Ectodermal cell (in vitro differentiated cells): ENCODE measurements at regions not wholly inside any gene's neighbourhood (a gene's known extent, or its start where the extent isn't known, plus 50 kb on each side); places are given as distances from the start of the nearest gene placed in this dataset.

ENCODE experiments used
- H3K27ac ChIP-seq: 2 replicates; pipeline ENCODE4 v1.7.0; 2013; ENCODE audit warnings: mild to moderate bottlenecking, low read depth, low read length; ENCODE audit not compliant: insufficient read depth, poor library complexity, severe bottlenecking
- H3K27me3 ChIP-seq: 2 replicates; pipeline ENCODE4 v1.7.0; 2013; ENCODE audit warnings: mild to moderate bottlenecking, low read length; ENCODE audit not compliant: insufficient read depth, control insufficient read depth, poor library complexity, severe bottlenecking
- H3K36me3 ChIP-seq: one replicate; pipeline ENCODE4 v1.7.0; 2013; ENCODE audit warnings: low read length; ENCODE audit not compliant: control insufficient read depth, insufficient read depth
- H3K4me1 ChIP-seq: one replicate; pipeline ENCODE4 v1.7.0; 2013; ENCODE audit warnings: low read length; ENCODE audit not compliant: control insufficient read depth, insufficient read depth
- H3K4me3 ChIP-seq: 2 replicates; pipeline ENCODE4 v1.7.0; 2013; ENCODE audit warnings: low read depth, low read length, control low read depth; ENCODE audit not compliant: insufficient read depth
- H3K9me3 ChIP-seq: 2 replicates; pipeline ENCODE4 v1.7.0; 2013; ENCODE audit warnings: mild to moderate bottlenecking, low read length, moderate library complexity; ENCODE audit not compliant: control insufficient read depth
- WGBS, 2 experiments: methylation state at CpG; one replicate each; pipeline ENCODE4 v1.1.7; 2013; ENCODE audit warnings: missing lambda C conversion rate in 2 of 2; 5-methylcytosine and 5-hydroxymethylcytosine counted together

DNA sequence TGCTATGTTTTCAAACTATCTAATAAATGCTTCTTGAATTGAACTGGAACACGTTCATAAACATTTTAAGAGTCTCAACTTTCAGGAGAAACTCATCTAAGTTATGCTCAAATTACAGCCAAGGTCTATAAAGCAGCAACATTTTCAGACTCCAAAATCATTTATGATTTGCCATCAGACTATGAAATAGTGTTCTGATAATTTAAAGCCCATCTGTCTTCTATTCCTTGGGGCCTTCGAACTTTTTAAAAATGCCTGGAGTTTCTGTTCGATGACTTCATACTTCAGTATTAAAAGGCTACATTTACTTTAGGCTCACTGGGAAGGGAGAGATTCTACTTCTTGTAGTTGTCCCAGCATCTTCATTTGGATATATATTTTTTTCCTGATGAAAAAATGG, 73.6 kb upstream of the NXPH2 start:
- no peak overlapping the region for H3K4me3 ChIP-seq
- no peaks in the 10 kb centered on the region for H3K4me1 ChIP-seq
- 94 to 95% methylated on average over 3 of the region's 3 CpGs for WGBS, 2 experiments
- no peaks in the 10 kb centered on the region for H3K9me3 ChIP-seq
- H3K36me3 ChIP-seq, result no peaks in the 10 kb centered on the region
- no peaks in the 10 kb centered on the region for H3K27me3 ChIP-seq
- H3K27ac ChIP-seq, result no peak overlapping the region

DNA sequence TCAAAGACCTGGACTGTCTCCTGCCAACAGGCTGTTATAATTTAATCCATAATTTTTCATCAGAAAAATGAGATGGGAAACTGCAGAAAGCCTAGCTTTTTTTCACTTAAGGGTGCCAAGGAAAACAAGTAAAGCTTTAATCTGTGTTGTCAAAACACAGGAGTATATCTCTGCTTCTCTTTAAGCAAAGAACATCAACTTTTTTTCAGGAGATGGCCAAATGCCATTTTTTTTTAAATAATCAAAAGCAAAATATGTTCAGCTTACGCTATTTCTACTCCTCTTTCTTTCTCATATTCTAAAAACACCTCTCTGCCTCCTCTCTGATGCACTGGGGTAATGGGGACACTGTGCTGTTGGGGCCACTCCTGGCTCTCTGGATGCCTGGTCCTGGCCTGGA, 73.1 kb upstream of the NXPH2 start:
- no peaks in the 10 kb centered on the region for H3K9me3 ChIP-seq
- WGBS, 2 experiments, result 93 to 100% methylated on average over 1 of the region's 1 CpG
- H3K36me3 ChIP-seq, result no peaks in the 10 kb centered on the region
- no peaks in the 10 kb centered on the region for H3K27me3 ChIP-seq
- H3K27ac ChIP-seq, result no peak overlapping the region
- no peaks in the 10 kb centered on the region for H3K4me1 ChIP-seq
- no peak overlapping the region for H3K4me3 ChIP-seq

DNA sequence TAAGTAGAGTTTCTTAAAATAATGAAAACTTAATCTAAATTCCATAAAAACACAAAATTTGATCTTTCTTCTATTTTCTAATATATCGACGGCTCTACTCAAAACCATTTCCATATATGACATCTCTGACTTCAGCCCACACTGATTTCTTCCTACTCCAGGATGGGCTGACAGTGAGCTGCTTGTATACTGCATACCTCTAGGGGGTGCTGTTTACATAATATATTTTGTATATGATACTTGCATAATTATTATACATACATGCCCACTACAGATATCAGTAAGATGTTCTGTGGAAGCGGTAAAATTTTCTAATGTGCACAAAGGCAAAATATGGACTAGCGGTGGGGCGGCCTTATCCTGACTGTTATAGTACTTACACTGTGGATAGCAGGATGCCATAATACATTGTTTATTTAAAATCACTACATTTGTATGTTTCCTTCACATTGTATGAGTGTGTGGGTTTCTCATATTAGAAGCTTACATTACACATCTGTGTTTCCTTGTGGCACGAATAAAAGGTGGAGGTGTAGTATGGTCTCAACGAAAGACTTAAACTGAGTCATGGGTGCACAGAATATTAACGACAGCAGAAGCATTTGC, 66.1 kb upstream of the NXPH2 start:
- no peaks in the 10 kb centered on the region for H3K36me3 ChIP-seq
- no peaks in the 10 kb centered on the region for H3K27me3 ChIP-seq
- no peaks in the 10 kb centered on the region for H3K9me3 ChIP-seq
- no peak overlapping the region for H3K27ac ChIP-seq
- 81 to 88% methylated on average over 5 to 6 of the region's 8 CpGs for WGBS, 2 experiments
- H3K4me1 ChIP-seq, result no peaks in the 10 kb centered on the region
- H3K4me3 ChIP-seq, result no peak overlapping the region

DNA sequence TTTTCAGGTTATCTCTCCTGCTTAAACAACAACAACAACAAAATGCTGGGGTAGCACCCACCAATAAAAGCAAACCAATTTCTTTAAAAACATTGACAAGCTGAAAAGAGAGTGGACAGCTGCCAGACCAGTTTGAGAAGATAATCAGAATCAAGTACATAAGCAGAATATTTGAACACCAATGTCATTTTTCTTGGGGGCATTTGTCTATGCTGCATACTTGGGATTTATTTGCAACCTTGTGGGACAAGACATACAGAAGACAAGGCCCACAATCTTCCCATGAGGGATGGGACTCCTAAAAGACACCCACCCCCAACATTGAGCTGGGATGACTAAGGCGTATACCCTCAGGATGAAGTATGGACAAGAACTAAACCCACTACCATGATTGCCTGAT, 62.2 kb upstream of the NXPH2 start:
- Histone ChIP-seq H3K9me3 (no peaks in the 10 kb centered on the region), H3K4me1 (no peaks in the 10 kb centered on the region), H3K27ac (no peak overlapping the region), H3K36me3 (no peaks in the 10 kb centered on the region), H3K4me3 (no peak overlapping the region), H3K27me3 (no peaks in the 10 kb centered on the region)
- 89 to 93% methylated on average over 1 of the region's 1 CpG for WGBS, 2 experiments

DNA sequence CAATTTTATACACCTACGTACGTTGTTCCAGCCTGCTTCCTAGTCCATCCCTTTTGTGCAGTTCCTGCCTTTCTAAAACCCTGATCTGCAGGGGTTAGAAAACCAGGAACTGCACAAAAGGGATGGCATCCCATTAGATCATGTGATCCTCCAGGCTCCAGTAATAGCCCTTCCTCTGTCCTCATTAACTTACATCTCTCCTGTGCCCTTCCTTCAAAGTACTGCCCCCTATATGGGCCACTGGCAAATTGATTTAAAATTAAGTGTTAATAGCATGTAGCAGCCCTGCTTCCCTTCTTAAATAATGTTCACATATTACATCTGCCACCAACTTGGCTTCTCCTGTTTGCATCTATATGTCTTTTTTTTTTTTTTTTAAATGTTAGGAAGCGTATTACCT, 61.3 kb upstream of the NXPH2 start:
- Histone ChIP-seq H3K27me3 (no peaks in the 10 kb centered on the region), H3K27ac (no peak overlapping the region), H3K9me3 (no peaks in the 10 kb centered on the region), H3K4me3 (no peak overlapping the region), H3K36me3 (no peaks in the 10 kb centered on the region), H3K4me1 (no peaks in the 10 kb centered on the region)
- 89 to 98% methylated on average over 2 of the region's 3 CpGs for WGBS, 2 experiments

DNA sequence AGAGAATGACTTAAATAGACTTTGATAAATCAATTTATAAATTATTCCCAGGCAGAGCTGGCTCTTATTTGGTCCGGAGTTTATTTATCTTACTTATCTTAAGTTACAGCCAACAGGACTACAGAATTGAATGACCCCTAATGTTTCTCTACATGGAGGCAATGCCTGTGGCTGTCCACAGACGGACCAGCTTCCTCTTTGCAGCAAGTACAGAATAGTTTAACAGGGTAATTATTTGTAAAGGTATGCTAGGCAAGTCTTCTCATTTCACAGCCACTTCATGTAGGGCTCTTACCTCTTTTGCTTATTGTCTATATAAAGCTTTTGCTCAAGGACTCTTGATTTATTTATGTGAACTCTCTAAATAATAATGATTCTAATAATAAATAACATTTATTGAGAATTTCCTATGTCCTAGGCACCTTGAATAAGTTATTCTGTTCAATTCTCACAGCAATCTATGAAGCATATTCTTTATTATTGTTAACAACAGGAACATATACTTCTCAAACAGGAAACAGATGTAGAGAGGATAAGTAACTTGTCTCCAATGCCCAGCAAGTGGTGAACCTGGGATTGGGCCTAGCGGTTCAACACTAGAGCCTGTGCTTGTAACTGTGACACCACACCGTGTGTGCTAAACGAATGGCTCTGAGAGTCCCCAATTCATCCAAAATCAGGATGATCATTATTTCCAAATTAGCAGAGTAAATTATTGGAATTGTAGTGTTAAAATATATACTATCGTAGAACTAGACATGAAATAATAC, 58.8 kb upstream of the NXPH2 start:
- Histone ChIP-seq H3K4me3 (no peak overlapping the region), H3K27me3 (no peaks in the 10 kb centered on the region), H3K27ac (no peak overlapping the region), H3K4me1 (no peaks in the 10 kb centered on the region), H3K36me3 (no peaks in the 10 kb centered on the region), H3K9me3 (no peaks in the 10 kb centered on the region)
- WGBS, 2 experiments, result 85 to 89% methylated on average over 5 to 6 of the region's 6 CpGs

DNA sequence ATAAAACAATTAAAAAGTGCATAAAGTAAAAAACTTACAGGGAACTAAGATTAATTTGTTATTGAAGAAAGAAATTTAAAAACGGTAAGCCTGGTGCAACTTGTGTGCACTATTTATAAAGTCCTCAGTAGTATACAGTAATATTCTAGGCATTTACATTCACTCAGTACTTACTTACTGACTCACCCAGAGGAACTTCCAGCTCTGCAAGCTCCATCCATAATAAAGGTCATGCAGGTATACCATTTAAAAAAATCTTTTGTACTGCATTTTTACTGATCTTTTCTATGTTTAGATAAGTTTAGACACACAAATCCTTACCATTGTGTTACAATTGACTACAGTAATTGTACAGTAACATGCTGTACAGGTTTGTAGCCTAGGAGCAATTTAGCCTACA, 51.5 kb upstream of the NXPH2 start:
- Histone ChIP-seq H3K9me3 (no peaks in the 10 kb centered on the region), H3K4me3 (no peak overlapping the region), H3K36me3 (no peaks in the 10 kb centered on the region), H3K27me3 (no peaks in the 10 kb centered on the region), H3K4me1 (no peaks in the 10 kb centered on the region), H3K27ac (no peak overlapping the region)
- 83% methylated on average over 1 of the region's 1 CpG; no CpG with 5 or more reads in 1 of the 2 experiments for WGBS, 2 experiments

DNA sequence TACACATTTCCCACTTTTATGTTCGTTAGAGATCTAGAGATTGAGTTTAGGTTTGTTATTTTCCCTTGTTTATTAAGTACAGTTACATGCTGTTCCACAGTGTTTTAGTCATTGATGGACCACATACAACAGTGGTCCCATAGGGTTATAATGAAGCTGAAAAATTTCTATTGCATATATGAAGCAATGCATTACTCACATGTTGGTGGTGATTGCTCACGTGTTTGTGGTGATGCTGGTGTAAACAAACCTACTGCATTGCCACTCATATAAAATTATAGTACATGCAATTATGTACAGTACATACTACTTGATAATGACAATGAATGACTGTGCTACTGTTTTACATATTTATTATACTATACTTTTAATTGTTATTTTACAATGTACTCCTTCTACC, 51.0 kb upstream of the NXPH2 start:
- no peaks in the 10 kb centered on the region for H3K4me1 ChIP-seq
- no peaks in the 10 kb centered on the region for H3K27me3 ChIP-seq
- H3K9me3 ChIP-seq, result no peaks in the 10 kb centered on the region
- H3K4me3 ChIP-seq, result no peak overlapping the region
- WGBS, 2 experiments, result 95% methylated on average over 2 of the region's 2 CpGs; no CpG with 5 or more reads in 1 of the 2 experiments
- H3K36me3 ChIP-seq, result no peaks in the 10 kb centered on the region
- H3K27ac ChIP-seq, result no peak overlapping the region

DNA sequence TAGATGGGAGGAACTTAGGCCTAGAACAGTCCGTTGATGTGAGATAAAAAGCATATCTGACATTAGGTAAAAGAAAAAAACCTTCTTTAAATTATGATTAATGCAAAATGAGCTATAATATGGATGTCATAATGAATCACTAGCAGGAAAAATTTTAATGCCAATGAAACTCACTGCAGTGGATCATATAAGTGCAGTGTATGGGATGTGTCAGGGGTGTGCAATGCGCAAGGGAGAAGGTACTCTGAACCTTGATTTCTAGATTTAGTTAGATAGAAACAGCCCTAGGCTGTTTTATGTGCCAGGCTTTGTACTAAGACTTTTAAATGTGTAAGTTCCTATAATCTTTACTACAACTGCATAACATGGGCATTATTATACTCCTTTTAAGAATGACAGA, 50.4 kb upstream of the NXPH2 start:
- Histone ChIP-seq H3K36me3 (no peaks in the 10 kb centered on the region), H3K9me3 (no peaks in the 10 kb centered on the region), H3K27me3 (no peaks in the 10 kb centered on the region), H3K27ac (no peak overlapping the region), H3K4me3 (no peak overlapping the region), H3K4me1 (no peaks in the 10 kb centered on the region)
- whole genome bisulfite sequencing, 2 experiments, result 86 to 96% methylated on average over 1 to 2 of the region's 2 CpGs
